Stimulated activated effector memory CD8-positive, alpha-beta T cell treated with anti-CD3 and anti-CD28 coated beads, Interleukin-12 subunit alpha, Interleukin-12 subunit beta, amount 100 ng/mL, for 72 hours (primary cell): ENCODE measurements at regions not wholly inside any gene's neighbourhood (a gene's known extent, or its start where the extent isn't known, plus 50 kb on each side); places are given as distances from the start of the nearest gene placed in this dataset.

Experiments
- ATAC-seq: fragments of 150-1000 bp; cut with Tn5 transposase; 2 replicates; pipeline ENCODE4 v1.10.0; 2021
- DNase-seq, 2 donors: peaks; one replicate each; pipeline ENCODE4 v3.0.0; 2021 to 2022; ENCODE audit warnings: low spot score in 2 of 2
- H3K27ac Mint-ChIP-seq: one replicate; pipeline ENCODE4 v1.8.0; 2022; ENCODE audit warnings: mild to moderate bottlenecking, mixed read lengths
- H3K36me3 Mint-ChIP-seq: one replicate; pipeline ENCODE4 v1.8.0; 2022; ENCODE audit warnings: mild to moderate bottlenecking, mixed read lengths
- H3K4me1 Mint-ChIP-seq: one replicate; pipeline ENCODE4 v1.8.0; 2022; ENCODE audit warnings: mixed read lengths
- H3K4me3 Mint-ChIP-seq: one replicate; pipeline ENCODE4 v1.8.0; 2022; ENCODE audit warnings: mild to moderate bottlenecking, mixed read lengths
- H3K9me3 Mint-ChIP-seq: one replicate; pipeline ENCODE4 v1.8.0; 2022; ENCODE audit warnings: mixed read lengths

DNA sequence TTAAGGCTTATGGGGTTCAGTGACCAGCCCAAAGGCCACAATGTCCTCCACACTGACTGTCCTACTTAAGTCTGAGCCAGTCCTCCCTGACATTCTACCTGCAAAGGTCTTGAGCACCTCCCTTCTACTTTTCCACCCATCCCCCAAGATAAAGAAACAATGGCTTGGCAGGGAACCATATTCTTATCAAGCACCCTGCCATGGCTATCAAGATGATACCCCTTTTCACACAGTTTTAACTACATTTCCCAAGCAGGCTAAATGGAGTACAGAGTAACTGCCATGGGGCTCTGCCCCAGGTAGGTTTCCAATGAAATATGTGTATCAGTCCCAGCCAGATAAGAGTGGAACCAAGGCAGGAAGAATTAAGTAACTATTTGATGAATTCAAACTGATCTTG is 85.9 kb upstream of the MOCS1 start:
- peaks cover 13% of the 10 kb centered on the region for H3K9me3 Mint-ChIP-seq
- H3K4me3 Mint-ChIP-seq = no peak overlapping the region
- H3K4me1 Mint-ChIP-seq = no peaks in the 10 kb centered on the region
- no peak for DNase-seq
- no peak overlapping the region for H3K27ac Mint-ChIP-seq
- no peak for ATAC-seq
- no peaks in the 10 kb centered on the region for H3K36me3 Mint-ChIP-seq

DNA sequence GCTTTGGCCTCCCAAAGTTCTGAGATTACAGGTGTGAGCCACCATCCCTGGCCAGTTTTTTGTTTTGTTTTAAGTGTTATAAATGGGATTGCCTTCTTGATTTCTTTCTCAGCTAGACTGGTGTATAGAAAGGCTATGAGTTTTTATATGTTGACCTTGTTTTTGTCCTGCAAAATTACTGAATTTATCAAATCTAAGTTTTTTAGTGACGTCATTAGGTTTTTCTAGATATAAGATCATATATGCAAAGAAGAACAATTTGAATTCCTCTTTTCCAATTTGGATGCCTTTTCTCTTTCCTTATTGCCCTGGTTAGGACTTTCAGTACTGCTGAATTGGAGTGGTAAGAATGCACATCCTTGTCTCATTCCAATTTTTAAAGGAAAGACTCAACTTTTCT is 81.3 kb upstream of the MOCS1 start:
- Mint-ChIP-seq H3K36me3 (no peaks in the 10 kb centered on the region), H3K27ac (no peak overlapping the region), H3K4me3 (no peak overlapping the region), H3K9me3 (peaks cover 13% of the 10 kb centered on the region), H3K4me1 (no peaks in the 10 kb centered on the region)
- ATAC-seq (no peak), DNase-seq (no peak)

DNA sequence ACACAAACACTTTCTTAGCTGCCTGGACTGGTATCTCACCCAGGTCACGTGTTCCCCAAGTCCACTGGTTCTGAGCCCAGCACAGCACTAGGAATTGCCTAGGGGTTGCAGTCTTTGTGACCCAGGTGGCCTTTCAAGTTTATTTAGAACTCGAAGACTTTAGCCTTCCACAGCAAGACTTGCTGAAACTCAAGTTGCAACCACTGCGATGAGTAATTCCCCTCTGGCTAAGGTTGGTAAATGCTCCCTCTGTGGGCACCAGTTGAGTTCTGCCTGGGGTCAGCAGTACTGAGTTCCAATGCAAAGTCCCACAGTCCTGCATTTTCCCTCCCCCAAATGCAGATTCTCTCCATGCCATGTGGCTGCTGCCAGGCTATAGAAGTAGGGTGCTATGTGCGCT is 77.6 kb upstream of the MOCS1 start:
- Mint-ChIP-seq H3K36me3 (no peaks in the 10 kb centered on the region), H3K9me3 (peaks cover 6% of the 10 kb centered on the region), H3K4me3 (no peak overlapping the region), H3K27ac (no peak overlapping the region), H3K4me1 (no peaks in the 10 kb centered on the region)
- ATAC-seq (no peak), DNase-seq (no peak)

DNA sequence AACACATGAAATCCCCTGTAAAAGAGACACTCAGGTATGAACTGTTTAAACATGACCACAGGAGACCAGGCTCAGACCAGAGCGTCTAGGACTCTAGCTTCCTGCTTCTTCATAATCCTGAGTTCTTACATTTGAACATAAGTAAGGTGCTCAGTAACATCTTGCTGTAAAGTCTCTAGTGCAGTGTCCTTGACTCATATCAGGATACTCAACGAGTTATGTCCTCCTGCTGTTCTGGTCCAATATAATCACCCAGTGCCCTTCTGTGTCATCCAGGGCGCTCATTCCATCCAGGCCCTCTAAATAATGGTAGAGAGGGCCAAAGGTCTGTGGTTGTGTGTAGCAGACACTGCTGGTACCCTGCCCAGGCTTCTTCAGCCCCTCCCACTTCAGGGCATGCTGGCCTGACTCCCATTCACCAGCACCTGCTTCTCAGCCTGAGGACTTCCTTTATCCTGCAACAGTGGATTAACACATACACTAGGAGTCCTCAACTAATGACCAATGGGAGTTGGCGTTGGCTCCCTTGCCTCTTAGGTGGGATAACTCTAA is 66.8 kb upstream of the MOCS1 start:
- H3K4me1 Mint-ChIP-seq = no peaks in the 10 kb centered on the region
- no peak overlapping the region for H3K4me3 Mint-ChIP-seq
- DNase-seq (no peak), ATAC-seq (no peak)
- H3K9me3 Mint-ChIP-seq = peaks cover 33% of the 10 kb centered on the region
- no peaks in the 10 kb centered on the region for H3K36me3 Mint-ChIP-seq
- H3K27ac Mint-ChIP-seq = no peak overlapping the region

DNA sequence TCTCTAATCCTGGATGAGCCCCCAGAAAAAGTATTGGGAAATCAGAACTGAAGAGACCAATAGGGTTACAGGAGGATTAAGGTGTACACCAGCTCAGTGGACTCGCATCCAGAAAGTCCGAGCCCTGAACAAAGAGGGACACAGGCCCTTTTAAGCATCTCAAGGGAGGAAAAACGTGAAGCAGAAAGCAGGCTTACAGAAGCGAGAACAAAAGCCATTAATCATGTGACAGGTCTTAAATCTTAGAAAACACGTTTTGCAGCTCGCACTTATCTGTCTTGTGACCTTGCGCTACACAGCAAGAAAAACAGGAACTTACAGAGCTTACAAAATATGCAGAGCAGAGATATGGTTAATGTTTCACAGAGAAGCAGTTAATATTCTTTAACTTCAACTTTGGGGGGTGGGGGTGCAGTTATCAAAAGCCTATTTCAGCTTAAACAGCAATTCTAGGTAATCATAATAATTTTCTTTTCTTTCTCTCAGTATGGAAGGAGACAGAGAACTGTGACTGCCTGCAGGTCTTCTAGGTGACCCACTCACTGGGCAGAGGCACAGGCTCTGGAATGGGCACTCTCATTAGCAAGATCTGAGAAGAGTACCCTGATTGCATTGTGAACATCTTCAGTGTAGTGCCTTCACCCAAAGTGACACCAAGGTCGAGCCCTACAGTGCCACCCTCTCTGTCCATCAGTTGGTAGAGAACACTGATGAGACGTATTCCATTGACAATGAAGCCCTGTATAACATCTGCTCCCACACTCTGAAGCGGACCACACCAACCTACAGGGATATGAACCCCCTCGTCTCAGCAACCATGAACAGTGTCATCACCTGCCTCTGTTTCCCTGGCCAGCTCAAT is 65.0 kb upstream of the MOCS1 start:
- no peak for DNase-seq
- no peak for ATAC-seq
- no peaks in the 10 kb centered on the region for H3K4me1 Mint-ChIP-seq
- H3K36me3 Mint-ChIP-seq = no peaks in the 10 kb centered on the region
- H3K4me3 Mint-ChIP-seq = no peak overlapping the region
- H3K9me3 Mint-ChIP-seq = peaks cover 32% of the 10 kb centered on the region
- no peak overlapping the region for H3K27ac Mint-ChIP-seq

DNA sequence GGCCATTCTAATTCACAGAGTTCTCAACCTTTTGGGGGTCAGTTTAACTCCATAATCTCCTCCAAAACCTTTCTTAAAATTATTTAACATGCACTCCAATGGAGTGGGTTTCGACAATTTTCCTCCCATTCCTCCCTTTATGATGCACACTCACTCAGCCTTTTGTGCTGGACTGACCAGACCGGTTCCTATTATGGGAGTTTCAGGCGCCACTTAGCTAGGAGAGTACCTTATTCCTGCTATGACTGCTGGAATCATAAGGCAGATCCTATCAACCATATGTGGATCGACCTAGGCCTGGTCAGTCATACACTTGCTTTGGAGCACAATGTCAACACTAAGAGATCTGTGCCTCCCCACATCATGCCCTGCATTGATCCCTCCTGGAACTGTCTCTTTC is 63.9 kb upstream of the MOCS1 start:
- no peaks in the 10 kb centered on the region for H3K36me3 Mint-ChIP-seq
- H3K27ac Mint-ChIP-seq = no peak overlapping the region
- peaks cover 32% of the 10 kb centered on the region for H3K9me3 Mint-ChIP-seq
- no peaks in the 10 kb centered on the region for H3K4me1 Mint-ChIP-seq
- DNase-seq (no peak), ATAC-seq (no peak)
- no peak overlapping the region for H3K4me3 Mint-ChIP-seq

DNA sequence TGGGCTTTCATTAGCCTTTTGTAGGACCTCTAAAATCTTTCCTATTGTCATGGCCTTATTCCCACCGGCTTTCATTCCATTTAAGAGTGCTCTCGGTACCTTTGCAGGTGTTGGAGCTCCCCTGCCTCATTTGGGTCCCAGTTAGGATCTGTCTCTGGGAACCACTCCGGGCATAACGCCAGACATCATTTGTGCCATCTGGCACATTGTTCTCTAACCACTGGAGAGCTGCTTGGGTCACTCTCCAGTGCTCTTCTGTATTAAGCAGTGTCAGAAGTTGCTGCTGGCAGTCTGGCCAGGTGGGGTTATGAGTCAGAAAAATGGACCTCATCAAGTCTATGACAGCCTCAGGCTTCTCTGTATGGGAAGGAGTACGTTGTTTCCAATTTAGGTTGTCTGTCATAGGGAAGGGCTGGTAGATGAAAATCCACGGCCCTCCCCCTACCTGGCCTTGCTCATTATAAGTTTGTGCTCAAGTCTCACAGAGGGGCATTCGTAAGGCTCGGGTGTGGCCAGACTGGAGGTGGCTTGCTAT is 62.9 kb upstream of the MOCS1 start:
- Mint-ChIP-seq H3K27ac (no peak overlapping the region), H3K36me3 (no peaks in the 10 kb centered on the region), H3K4me3 (no peak overlapping the region), H3K9me3 (peaks cover 35% of the 10 kb centered on the region), H3K4me1 (no peaks in the 10 kb centered on the region)
- ATAC-seq (no peak), DNase-seq (no peak)

DNA sequence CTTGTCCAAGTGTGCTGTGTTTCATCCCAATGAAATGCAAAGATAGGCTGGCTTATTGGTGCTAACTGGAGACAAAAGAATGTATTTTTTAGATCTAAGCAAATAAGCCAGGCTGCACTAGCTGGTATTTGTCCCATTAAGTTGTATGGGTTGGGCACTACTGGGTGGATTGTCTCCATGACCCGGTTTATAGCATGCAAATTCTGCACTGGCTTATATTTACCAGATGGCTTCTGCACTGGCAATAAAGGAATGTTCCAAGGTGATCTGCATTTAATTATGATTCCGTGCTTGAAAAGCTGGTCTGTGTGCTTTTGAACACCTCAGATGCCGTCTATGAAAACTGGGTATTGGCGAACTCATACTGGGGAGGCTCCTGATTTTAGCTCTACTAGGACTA is 61.4 kb upstream of the MOCS1 start:
- H3K27ac Mint-ChIP-seq = no peak overlapping the region

DNA sequence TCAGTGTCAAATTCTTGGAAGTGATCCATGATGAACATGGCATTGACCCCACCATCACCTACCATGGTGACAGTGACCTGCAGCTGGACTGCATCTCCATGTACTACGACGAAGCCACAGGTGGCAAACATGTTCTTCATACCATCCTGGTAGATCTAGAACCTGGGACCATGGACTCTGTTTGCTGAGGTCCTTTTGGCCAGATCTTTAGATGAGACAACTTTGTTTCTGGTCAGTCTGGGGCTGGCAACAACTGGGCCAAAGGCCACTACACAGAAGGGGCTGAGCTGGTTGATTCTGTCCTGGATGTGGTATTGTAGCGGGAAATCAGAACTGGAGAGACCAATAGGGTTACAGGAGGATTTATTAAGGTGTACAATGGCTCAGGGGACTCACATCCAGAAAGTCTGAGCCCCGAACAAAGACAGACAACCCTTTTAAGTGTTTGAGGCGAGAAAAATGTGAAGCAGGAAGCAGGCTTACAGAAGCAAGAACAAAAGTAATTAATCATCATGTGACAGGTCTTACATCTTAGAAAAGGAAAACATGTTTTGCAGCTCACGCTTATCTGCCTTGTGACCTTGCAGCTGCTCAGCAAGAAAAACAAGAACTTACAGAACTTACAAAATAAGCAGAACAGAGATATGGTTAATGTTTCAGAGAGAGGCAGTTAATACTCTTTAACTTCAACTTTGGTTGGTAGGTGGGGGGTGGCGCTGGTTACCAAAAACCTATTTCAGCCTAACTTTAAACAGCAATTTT is 58.8 kb upstream of the MOCS1 start:
- ATAC-seq = no peak
- no peak overlapping the region for H3K27ac Mint-ChIP-seq
- H3K36me3 Mint-ChIP-seq = no peaks in the 10 kb centered on the region
- H3K9me3 Mint-ChIP-seq = peaks cover 15% of the 10 kb centered on the region
- no peak overlapping the region for H3K4me3 Mint-ChIP-seq
- DNase-seq = no peak
- no peaks in the 10 kb centered on the region for H3K4me1 Mint-ChIP-seq

More for the DNA sequence above, 61.4 kb upstream of the MOCS1 start:
- H3K4me3 Mint-ChIP-seq = no peak overlapping the region
- no peak for DNase-seq
- H3K9me3 Mint-ChIP-seq = peaks cover 35% of the 10 kb centered on the region
- H3K36me3 Mint-ChIP-seq = no peaks in the 10 kb centered on the region
- no peak for ATAC-seq
- H3K4me1 Mint-ChIP-seq = no peaks in the 10 kb centered on the region
